HG03025 (cell line): ENCODE measurements at regions not wholly inside any gene's neighbourhood (a gene's known extent, or its start where the extent isn't known, plus 50 kb on each side); places are given as distances from the start of the nearest gene placed in this dataset.
"Not testable (repeated sequence)": the region's sequence is repeated elsewhere in the genome, so short reads cannot be mapped to it uniquely, and the experiment has no call there.

Experiments
- ATAC-seq: cut with Tn5 transposase; IDR thresholded peaks from one replicate; pipeline ENCODE4 v1.9.1; 2021; ENCODE audit warnings: mild to moderate bottlenecking, moderate library complexity; ENCODE audit not compliant: unreplicated experiment, low FRiP score

DNA sequence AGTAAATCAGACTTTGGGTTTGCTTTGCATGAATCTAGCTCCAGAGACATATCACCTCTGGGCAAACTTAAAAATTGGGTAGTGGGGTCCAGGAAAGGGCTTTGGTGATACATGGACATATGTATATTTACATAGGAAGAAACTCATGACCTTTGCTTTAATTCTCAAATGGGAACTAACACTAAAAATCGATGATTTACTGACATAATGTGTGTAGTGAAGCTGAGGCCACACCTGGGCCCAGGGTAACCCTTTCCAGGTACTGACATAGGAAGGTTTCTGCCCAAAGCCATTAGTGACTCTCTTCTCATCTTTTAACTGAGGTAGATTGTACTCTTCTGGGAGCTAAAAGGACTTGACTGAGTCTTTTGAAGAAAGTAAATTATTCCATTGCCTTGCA, 411.2 kb upstream of the TBL1XR1 start:
- ATAC-seq = no peak

DNA sequence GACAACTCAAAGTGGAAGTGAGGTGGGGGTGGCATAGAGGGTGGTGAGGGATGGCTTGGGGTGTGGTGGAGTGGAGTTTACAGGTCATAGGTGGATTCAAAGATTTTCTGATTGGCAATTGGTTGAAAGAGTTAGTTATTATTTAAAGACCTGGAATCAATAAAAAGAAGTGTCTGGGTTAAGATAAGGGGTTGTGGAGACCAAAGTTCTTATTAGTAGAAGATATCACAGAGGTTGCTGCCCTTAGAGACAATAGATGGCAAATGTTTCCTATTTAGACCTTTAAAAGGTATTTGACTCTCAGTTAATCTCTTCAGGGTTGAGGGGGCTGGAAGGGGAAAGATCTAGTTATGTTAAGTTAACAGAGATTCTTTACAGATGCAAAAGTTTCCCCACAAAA, 412.3 kb upstream of the TBL1XR1 start:
- no peak for ATAC-seq

DNA sequence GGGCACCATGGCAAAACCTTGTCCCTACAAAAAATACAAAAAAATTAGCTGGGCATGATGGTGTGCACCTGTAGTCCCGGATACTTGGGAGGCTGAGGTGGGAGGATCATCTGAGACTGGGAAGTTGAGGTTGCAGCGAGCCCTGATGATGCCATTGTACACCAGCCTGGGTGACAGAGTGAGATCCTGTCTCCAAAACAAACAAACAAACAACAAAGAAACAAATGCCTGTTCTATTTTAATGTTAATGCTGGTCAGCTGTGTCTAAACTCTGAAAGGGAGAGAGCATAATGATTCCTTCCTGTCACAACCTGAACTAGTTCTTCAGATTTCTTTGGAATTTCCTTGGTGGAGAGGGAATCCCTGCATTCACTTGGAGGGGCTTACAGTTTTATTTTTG, 413.0 kb upstream of the TBL1XR1 start:
- ATAC-seq = no peak

DNA sequence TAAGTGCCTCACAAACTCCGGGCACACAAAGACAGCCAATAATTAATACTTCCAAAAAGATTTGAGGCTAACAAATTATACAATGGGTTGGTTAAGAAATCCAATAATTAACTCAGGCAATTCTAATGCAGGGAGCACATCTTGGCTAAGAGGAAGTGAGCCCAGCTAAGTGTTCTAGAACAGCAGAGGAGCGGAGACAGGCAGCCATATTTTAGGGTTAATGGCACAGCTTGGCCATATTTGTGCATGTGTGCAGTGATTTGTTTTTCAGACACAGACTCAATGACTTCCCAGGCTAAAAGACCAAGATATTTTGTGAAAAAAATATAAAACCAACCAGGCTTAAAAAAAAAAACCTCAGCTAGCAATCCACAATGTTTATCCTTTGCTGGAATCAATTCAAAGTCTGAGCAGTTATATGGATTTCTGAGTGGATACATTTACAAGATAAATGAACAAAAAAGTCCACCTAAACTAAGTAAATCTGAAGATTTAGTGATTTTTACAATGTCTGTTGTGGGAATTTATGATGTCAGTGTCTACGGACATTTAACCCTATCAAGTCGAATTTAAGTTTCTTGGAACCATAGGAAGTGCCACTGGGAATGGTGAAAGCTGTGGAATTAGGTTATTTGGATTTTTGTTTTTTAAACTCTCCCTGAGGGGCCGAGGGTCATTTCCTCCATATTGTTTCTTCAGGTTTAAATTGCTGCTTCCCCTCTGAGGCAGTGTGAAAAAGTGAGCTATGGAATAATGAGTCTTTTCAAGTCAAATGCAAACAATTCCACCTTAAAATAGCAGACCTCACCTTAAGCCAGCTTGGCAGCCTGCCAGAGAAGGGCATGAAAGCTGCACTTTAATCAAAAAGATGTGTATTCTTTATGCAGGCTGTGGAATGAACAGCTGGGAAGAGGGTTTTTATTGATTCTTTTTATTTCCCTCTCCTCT, 413.7 kb upstream of the TBL1XR1 start:
- ATAC-seq = no peak

DNA sequence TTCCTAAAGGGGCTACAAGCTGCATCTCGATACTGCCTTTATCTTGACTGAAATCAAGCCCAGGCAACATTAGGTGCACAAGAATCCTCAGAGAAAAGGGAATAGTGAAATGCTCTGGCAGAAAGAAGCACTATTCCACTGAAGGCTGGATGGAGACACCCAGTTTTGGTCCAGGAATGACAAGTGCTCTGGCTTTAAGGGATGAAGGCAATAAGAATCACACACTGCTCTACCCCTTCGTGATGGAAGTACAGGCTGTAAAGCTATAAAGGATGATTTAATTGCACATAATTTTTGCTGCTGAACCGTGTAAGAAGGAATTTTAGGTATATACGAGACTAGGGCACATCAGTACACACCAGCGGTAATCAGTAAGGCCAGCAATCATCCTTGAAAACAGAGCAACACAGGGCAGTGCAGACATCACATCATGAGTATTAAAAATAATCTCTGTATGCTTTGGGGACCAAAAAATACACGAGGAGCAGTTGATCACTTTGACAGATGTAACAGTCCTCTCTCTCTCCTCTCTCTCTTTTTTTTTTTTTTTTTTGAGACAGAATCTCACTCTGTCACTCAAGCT, 414.6 kb upstream of the TBL1XR1 start:
- ATAC-seq = no peak

DNA sequence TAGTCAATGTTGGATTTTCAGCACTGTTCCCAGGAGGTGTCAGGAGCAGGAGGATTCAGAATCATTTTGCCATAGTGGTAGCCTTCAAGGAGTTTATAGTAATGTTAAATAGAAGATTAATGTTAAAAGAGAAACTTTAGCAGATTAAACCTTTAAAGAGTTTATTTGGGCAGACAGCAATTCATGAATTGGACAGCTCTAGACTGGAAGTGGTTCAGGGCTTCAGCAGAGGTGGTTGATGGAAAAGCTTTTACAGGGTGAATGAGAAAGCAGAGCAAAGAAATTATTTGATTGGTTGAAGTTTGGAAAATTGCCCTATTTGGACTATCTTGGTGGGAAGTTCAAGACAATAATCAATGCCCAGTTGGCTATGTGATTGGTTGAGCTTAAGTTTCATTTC, 416.6 kb upstream of the TBL1XR1 start:
- ATAC-seq = no peak

DNA sequence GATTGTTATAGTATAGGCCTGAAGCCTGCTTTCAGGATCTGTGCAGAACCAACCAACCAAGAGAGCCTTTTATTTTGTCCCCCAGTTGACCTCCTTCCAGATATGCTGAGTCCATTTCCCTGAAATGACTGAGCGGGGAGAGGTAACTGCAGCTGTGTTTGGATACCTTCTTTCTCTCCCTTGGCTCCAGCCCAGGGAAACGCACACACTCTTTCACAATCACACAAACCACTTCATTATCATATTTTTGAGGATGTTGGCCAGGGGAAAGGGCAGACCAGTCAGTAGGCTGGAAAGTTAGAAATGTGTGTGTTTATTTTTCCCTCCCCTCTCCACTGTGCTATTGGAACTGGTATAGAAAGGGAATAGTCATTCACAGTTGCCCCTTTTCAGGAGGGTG, 417.7 kb upstream of the TBL1XR1 start:
- no peak for ATAC-seq

DNA sequence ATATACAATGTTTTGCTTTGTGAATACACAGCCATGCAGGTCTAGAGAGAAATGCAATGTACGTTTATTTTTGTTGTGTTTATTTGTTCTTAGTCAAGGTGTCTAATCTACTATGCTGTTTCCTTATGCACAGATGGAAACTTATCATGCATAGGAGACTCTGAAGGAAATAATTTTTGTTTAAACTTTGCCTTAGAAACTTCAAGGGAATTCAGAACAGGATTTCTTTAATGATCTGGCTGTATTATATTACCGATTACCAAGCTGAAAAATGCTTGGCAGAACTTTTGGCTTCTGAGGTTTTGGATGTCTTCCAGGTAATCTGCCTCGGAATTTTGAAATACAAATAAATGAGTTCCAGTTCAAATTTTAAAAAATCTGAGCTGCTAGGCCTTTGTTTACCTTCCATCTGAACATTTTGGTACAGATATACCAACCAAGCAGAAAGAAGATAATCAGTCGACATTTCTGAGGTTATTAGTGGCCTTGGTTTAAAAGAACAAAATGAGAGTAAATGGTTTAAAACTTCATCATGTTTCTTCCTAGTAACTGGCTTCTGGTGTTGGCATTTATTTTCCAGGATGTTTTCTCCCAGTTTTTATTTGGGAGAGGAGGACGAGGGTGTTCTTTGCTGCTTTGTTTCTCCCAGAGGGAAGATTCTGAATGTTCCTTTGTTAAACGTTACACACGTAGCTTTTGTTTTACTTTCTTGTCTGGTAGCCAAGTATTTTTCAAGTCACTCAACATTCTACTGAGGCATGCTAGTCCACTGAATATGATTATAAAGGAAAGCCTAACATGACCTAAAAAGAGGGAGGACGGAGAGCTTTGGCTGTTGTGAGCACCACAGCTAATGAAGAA, 421.8 kb upstream of the TBL1XR1 start:
- no peak for ATAC-seq

DNA sequence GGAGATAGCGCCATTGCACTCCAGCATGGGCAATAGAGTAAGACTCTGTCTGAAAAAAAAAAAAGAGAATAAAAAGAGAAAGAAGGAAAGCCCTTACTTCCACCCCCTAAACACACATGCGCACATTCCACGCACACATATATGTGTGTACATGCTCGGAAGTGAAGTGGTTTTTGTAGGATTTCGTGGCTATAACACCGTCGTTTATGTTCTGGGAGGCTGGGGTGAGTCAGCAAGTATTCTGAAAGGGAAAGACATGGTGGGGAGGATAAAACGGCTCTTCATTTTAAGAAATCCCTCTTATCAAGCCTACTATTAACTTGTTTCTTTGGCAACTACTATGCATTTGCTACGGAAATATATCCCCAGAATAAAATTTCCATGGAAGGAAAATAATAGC, 422.8 kb upstream of the TBL1XR1 start:
- ATAC-seq = no peak

DNA sequence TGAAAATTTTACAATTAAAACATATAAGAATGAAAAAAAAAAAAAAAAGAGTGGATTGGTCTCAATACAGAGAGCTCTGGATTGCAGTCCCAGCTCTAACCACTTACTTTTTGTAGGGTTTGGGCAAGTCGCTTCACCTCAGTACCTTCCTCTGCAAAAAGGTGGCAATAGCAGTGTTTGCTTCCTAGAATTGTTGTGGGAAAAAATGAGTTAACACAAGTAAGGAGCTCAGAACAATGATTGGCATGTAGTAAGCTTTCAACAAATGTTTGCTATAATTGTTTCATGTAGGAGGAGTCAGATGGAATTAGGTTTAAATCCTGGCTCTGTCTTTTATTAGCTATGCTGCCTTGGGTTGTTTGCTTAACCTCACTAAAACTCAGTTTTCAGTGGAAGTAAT, 425.2 kb upstream of the TBL1XR1 start:
- no peak for ATAC-seq

DNA sequence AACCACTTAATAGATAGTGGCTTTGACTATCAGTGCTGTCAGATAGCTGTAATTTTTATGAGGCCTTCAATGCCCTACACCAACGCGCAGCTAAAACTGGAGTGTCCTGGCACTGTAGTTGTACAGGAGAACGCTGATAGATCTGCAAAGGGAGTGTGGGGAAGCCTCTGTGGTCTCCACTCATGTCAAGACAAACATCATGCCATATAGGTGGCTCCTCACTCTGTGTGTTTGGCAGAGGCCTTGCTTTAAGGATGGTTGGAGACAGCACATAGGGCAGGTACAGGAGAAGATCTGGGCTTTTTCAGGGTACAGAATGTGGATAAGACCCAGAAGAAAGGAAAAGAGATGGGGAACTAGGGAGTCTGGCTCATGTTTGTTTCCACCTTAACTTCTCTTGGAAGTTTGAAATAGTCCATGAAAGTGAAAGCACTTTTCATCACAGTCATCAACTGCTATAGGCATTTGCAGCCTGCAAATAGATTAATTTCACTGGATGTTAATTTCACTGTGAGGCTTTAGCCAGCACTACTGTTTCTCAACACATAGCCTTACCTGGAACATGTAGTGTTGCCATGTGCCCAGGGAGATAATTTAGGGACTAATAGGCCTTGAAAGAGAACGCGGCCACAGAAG, 425.8 kb upstream of the TBL1XR1 start:
- ATAC-seq = no peak

DNA sequence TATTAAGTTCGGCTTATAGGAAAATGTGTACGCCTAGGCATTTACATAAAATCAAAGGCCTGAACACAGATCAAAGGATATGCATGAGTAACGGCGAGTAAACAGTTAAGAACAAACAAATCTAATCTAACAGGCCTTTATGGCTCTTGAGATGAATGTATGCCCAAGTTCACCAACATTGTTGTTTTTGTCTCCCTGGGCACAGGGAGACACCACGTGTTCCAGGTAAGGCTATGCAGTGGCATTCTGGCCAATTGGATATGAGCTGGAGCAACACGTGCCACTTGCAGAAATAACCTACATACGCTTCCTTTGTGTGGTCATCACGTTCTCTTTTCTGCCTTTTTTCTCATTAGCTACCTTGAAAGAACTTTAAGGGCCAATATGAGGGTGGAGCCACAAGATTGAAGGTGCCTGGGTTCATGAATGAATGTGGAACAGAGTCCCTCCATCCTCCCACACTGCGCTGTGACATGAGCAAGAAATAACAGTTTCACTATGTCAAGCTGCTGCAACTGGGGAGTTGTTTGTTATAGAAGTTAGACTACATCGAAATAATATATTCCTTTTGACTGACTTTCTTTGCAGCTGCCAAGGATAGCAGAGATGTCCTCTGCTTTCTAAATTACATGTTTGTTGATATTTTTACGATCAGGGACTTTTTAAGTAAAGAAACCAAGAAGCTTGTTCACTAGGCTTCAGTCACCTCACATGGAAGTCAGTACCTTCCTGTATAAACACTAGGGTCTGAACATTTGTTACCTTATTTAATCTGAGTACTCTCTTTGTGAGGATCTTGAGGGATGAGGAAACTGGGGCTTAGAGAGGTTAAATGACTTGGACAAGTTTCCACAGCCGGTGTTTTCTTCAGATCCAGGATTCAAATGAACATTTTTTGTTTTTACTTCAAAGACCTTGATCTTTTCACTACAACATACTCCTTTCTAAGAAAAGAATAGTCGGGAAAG, 427.5 kb upstream of the TBL1XR1 start:
- ATAC-seq = no peak

DNA sequence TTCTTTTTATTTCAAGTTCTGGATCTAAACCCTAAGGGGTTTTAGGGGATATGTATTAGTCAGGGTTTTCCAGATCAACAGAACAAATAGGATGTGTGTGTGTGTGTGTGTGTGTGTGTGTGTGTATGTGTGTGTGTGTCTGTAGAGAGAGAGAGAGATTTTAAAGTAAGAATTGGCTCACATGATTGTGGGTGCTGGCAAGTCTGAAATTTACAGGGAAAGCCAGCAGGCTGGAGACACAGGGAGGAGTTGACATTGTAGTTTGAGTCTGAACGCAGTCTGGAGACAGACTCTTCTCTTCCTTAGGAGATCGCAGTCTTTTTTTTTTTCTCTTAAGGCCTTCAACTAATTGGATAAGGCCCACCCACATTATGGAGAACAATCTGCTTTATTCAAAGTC, 428.8 kb upstream of the TBL1XR1 start:
- no peak for ATAC-seq

DNA sequence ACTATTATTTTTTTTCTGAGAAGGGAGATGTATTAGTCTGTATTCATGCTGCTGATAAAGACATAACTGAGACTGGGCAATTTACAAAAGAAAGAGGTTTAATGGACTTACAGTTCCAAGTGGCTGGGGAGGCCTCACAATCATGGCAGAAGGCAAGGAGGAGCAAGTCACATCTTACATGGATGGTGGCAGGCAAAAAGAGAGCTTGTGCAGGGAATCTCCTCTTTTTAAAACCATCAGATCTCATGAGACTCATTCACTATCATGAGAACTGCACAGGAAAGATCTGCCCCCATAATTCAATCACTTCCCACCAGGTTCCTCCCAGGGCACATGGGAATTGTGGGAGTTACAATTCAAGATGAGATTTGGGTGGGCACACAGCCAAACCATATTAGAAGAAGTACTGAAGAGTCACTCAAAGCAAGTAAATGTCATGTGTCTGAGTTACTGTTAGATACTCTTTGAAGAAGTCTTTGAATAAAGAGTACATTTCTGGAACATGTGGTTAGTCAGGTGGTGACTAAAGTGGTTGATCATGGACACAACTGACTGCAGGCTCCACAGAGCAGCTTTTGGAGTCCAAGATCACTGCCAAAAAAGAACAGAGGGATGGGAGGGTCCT, 430.9 kb upstream of the TBL1XR1 start:
- not testable (repeated sequence) for ATAC-seq

DNA sequence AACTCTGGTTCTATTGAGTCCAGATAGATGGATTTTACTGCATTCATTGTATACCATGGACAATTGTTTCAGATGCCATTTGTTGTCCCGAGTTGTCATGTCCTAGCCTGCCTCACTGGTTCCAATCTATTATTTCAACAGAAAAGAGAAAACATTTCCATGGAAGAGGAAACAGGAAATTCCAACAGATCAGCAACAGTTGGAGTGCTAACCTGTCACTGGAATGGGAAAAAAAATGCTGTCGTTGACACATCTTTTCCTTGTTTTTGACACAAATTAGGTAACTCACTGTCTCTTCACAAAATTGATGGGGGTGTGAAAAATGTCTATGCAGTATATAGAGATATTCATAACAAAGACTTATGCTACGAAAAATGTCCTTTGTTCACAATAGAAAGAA, 432.0 kb upstream of the TBL1XR1 start:
- ATAC-seq = no peak

DNA sequence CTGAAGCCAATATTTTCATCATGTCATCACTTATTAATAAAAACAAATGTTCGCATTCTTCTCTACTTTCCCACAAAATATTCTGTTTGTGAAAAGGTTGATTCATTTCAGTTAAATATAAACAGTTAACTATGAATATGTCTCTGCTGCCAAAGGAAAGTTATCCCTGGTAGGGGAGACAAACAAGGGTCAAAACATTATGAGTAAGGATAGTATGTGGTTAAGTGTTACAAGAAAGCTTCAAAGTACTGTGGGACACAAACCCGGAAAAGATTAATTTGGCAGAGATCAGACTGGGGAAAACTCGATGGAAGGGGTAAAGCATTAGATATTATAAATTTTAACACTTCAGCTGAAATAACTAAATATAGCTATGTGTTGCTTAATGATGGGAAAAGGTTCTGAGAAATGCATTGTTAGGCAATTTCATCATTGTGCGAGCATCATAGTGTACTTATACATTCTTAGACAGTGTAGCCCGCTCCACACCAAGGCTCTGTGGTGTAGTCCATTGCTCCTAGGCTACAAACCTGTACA, 436.5 kb upstream of the TBL1XR1 start:
- no peak for ATAC-seq

DNA sequence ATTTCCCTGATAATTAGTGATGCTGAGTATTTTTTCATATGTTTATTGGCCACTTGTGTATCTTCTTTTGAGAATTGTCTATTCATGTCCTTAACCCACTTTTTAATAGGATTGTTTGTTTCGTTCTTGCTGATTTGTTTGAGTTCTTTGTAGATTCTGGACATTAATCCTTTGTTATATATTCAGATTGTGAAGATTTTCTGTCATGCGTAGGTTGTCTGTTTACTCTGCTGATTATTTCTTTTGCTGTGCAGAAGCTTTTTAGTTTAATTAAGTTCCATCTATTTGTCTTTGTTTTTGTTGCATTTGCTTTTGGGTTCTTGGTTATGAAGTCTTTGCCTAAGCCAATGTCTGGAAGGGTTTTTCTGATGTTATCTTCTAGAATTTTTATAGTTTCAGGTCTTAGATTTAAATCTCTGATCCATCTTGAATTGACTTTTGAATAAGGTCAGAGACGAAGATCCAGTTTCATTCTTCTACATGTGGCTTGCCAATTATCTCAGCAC, 438.4 kb upstream of the TBL1XR1 start:
- ATAC-seq = not testable (repeated sequence)

DNA sequence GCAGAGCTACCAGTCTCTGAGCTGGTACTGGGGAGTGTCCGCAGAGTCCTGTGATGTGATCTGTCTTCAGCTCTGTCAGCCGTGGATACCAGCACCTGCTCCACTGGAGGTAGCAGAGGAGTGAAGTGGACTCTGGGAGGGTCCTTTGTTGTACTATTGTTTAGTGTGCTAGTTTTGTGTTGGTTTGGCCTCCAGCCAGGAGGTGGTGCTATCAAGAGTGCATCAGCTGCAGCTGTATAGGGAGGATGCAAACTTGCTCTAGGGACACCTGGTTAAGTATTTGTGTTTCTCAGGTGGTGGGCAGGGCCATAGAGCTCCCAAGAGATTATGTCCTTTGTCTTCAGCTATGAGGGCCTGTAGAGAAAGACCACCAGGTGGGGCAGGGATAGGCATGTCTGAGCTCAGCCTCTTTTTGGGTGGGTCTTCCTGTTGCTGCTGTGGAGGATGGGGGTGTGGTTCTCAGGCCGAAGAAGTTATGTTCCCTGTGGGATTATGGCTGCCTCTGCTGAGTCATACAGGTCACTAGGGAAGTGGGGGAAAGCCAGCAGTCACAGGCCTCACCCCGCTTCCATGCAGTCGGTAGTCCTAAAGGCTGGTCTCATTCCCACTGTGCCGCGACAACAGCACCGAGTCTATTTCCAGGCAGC, 443.2 kb upstream of the TBL1XR1 start:
- ATAC-seq = no peak
